Ectodermal cell (in vitro differentiated cells): ENCODE measurements at regions not wholly inside any gene's neighbourhood (a gene's known extent, or its start where the extent isn't known, plus 50 kb on each side); places are given as distances from the start of the nearest gene placed in this dataset.

ENCODE experiments used
- H3K27ac ChIP-seq: 2 replicates; pipeline ENCODE4 v1.7.0; 2013; ENCODE audit warnings: mild to moderate bottlenecking, low read depth, low read length; ENCODE audit not compliant: insufficient read depth, poor library complexity, severe bottlenecking
- H3K27me3 ChIP-seq: 2 replicates; pipeline ENCODE4 v1.7.0; 2013; ENCODE audit warnings: mild to moderate bottlenecking, low read length; ENCODE audit not compliant: insufficient read depth, control insufficient read depth, poor library complexity, severe bottlenecking
- H3K36me3 ChIP-seq: one replicate; pipeline ENCODE4 v1.7.0; 2013; ENCODE audit warnings: low read length; ENCODE audit not compliant: control insufficient read depth, insufficient read depth
- H3K4me1 ChIP-seq: one replicate; pipeline ENCODE4 v1.7.0; 2013; ENCODE audit warnings: low read length; ENCODE audit not compliant: control insufficient read depth, insufficient read depth
- H3K4me3 ChIP-seq: 2 replicates; pipeline ENCODE4 v1.7.0; 2013; ENCODE audit warnings: low read depth, low read length, control low read depth; ENCODE audit not compliant: insufficient read depth
- H3K9me3 ChIP-seq: 2 replicates; pipeline ENCODE4 v1.7.0; 2013; ENCODE audit warnings: mild to moderate bottlenecking, low read length, moderate library complexity; ENCODE audit not compliant: control insufficient read depth
- WGBS, 2 experiments: methylation state at CpG; one replicate each; pipeline ENCODE4 v1.1.7; 2013; ENCODE audit warnings: missing lambda C conversion rate in 2 of 2; 5-methylcytosine and 5-hydroxymethylcytosine counted together

- H3K4me3 ChIP-seq, result no peak overlapping the region
- H3K36me3 ChIP-seq, result no peaks in the 10 kb centered on the region
- WGBS, 2 experiments, result 92 to 95% methylated on average over 5 of the region's 5 CpGs
- H3K27ac ChIP-seq, result no peak overlapping the region
- H3K4me1 ChIP-seq, result peaks cover 4% of the 10 kb centered on the region
- no peaks in the 10 kb centered on the region for H3K9me3 ChIP-seq
- no peaks in the 10 kb centered on the region for H3K27me3 ChIP-seq
These were observed 101.3 kb upstream of the MAX start for GRCh38 chr14:65203574-65203973.

- peaks cover 4% of the 10 kb centered on the region for H3K4me1 ChIP-seq
- H3K9me3 ChIP-seq, result no peaks in the 10 kb centered on the region
- H3K27ac ChIP-seq, result no peak overlapping the region
- no peak overlapping the region for H3K4me3 ChIP-seq
- H3K36me3 ChIP-seq, result no peaks in the 10 kb centered on the region
- no peaks in the 10 kb centered on the region for H3K27me3 ChIP-seq
- WGBS, 2 experiments, result 93% methylated on average over 5 of the region's 5 CpGs
These were observed 101.7 kb upstream of the MAX start for GRCh38 chr14:65204056-65204455.

GRCh38 chr14:65206078-65206447 is 103.7 kb upstream of the MAX start:
- Histone ChIP-seq H3K9me3 (no peaks in the 10 kb centered on the region), H3K4me1 (peaks cover 4% of the 10 kb centered on the region), H3K4me3 (no peak overlapping the region), H3K27me3 (no peaks in the 10 kb centered on the region), H3K36me3 (no peaks in the 10 kb centered on the region), H3K27ac (no peak overlapping the region)
- 93 to 94% methylated on average over 4 to 7 of the region's 7 CpGs for WGBS, 2 experiments

GRCh38 chr14:65206448-65207096 is 104.3 kb upstream of the MAX start:
- H3K27me3 ChIP-seq, result no peaks in the 10 kb centered on the region
- no peak overlapping the region for H3K4me3 ChIP-seq
- H3K36me3 ChIP-seq, result no peaks in the 10 kb centered on the region
- H3K27ac ChIP-seq, result no peak overlapping the region
- WGBS, 2 experiments, result 90 to 100% methylated on average over 2 to 3 of the region's 3 CpGs
- H3K4me1 ChIP-seq, result peaks cover 4% of the 10 kb centered on the region
- H3K9me3 ChIP-seq, result no peaks in the 10 kb centered on the region

- H3K4me3 ChIP-seq, result no peak overlapping the region
- H3K27ac ChIP-seq, result no peak overlapping the region
- WGBS, 2 experiments, result 91 to 93% methylated on average over 10 of the region's 10 CpGs
- H3K36me3 ChIP-seq, result no peaks in the 10 kb centered on the region
- no peaks in the 10 kb centered on the region for H3K9me3 ChIP-seq
- H3K4me1 ChIP-seq, result peaks cover 4% of the 10 kb centered on the region
- H3K27me3 ChIP-seq, result no peaks in the 10 kb centered on the region
These were observed 106.2 kb upstream of the MAX start for GRCh38 chr14:65208548-65208947.

- no peaks in the 10 kb centered on the region for H3K36me3 ChIP-seq
- 81 to 85% methylated on average over 4 of the region's 4 CpGs for WGBS, 2 experiments
- peaks cover 4% of the 10 kb centered on the region for H3K4me1 ChIP-seq
- H3K27ac ChIP-seq, result no peak overlapping the region
- no peaks in the 10 kb centered on the region for H3K27me3 ChIP-seq
- no peaks in the 10 kb centered on the region for H3K9me3 ChIP-seq
- H3K4me3 ChIP-seq, result no peak overlapping the region
These were observed 108.0 kb upstream of the MAX start for GRCh38 chr14:65210118-65210821.

- Histone ChIP-seq H3K27ac (no peak overlapping the region), H3K9me3 (no peaks in the 10 kb centered on the region), H3K4me1 (no peaks in the 10 kb centered on the region), H3K36me3 (no peaks in the 10 kb centered on the region), H3K4me3 (no peak overlapping the region), H3K27me3 (no peaks in the 10 kb centered on the region)
These were observed 108.5 kb upstream of the MAX start for GRCh38 chr14:65210822-65211182.

GRCh38 chr14:65211341-65211987 is 109.1 kb upstream of the MAX start:
- no peaks in the 10 kb centered on the region for H3K27me3 ChIP-seq
- no peaks in the 10 kb centered on the region for H3K4me1 ChIP-seq
- H3K4me3 ChIP-seq, result no peak overlapping the region
- no peak overlapping the region for H3K27ac ChIP-seq
- 93 to 96% methylated on average over 2 to 3 of the region's 3 CpGs for WGBS, 2 experiments
- H3K9me3 ChIP-seq, result no peaks in the 10 kb centered on the region
- H3K36me3 ChIP-seq, result no peaks in the 10 kb centered on the region

GRCh38 chr14:65213316-65213715 is 111.0 kb upstream of the MAX start:
- no peaks in the 10 kb centered on the region for H3K27me3 ChIP-seq
- H3K27ac ChIP-seq, result no peak overlapping the region
- no peaks in the 10 kb centered on the region for H3K9me3 ChIP-seq
- H3K4me3 ChIP-seq, result no peak overlapping the region
- no peaks in the 10 kb centered on the region for H3K4me1 ChIP-seq
- H3K36me3 ChIP-seq, result no peaks in the 10 kb centered on the region

- Histone ChIP-seq H3K27me3 (no peaks in the 10 kb centered on the region), H3K9me3 (no peaks in the 10 kb centered on the region), H3K4me3 (no peak overlapping the region), H3K4me1 (no peaks in the 10 kb centered on the region), H3K27ac (no peak overlapping the region), H3K36me3 (no peaks in the 10 kb centered on the region)
- 82 to 89% methylated on average over 2 of the region's 2 CpGs for WGBS, 2 experiments
These were observed 112.4 kb upstream of the MAX start for GRCh38 chr14:65214741-65215140.
